ENCODE measurements at regions not wholly inside any gene's neighbourhood (a gene's known extent, or its start where the extent isn't known, plus 50 kb on each side); places are given as distances from the start of the nearest gene placed in this dataset.
"Not testable (repeated sequence)": the region's sequence is repeated elsewhere in the genome, so short reads cannot be mapped to it uniquely, and the experiment has no call there.

GRCh38 chr1:68817505-68818210 lies 320.8 kb upstream of the DEPDC1 start:
- TF ChIP-seq CTCF (IDR thresholded peaks at IDR 0.05; ENCODE audit: low read length); EZH2 (IDR thresholded peaks at IDR 0.05; ENCODE audit: borderline replicate concordance, low read length): not testable (repeated sequence)
